HT1080 (cell line): ENCODE measurements at regions not wholly inside any gene's neighbourhood (a gene's known extent, or its start where the extent isn't known, plus 50 kb on each side); places are given as distances from the start of the nearest gene placed in this dataset.

Experiments
- DNase-seq: peaks from one replicate; pipeline ENCODE4 v3.0.0-alpha.2; 2015; ENCODE audit warnings: low read depth

GRCh38 chr9:24488896-24489295, 56.8 kb downstream of the IZUMO3 start:
- DNase-seq: no peak

DNA sequence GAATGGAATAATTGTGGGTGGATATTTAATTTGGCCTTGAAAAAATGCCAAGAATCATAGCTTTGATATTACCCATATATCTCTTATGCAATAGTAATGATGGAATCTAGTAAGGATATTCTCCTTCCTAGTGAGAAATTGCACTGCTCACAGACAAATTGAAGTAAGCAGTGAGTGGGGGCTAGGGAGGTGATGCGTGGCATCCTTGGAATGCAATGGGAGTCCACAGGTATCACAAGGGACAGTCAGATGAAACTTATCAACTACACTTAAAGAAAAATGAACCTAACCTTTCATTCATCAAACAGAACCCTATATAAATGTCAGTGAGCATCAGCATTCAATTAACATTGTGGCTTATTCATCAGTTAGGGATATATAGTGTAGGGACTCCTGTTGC, 57.8 kb downstream of the IZUMO3 start:
- no peak for DNase-seq

- no peak for DNase-seq
These were observed 58.3 kb downstream of the IZUMO3 start for GRCh38 chr9:24487250-24487861.

DNA sequence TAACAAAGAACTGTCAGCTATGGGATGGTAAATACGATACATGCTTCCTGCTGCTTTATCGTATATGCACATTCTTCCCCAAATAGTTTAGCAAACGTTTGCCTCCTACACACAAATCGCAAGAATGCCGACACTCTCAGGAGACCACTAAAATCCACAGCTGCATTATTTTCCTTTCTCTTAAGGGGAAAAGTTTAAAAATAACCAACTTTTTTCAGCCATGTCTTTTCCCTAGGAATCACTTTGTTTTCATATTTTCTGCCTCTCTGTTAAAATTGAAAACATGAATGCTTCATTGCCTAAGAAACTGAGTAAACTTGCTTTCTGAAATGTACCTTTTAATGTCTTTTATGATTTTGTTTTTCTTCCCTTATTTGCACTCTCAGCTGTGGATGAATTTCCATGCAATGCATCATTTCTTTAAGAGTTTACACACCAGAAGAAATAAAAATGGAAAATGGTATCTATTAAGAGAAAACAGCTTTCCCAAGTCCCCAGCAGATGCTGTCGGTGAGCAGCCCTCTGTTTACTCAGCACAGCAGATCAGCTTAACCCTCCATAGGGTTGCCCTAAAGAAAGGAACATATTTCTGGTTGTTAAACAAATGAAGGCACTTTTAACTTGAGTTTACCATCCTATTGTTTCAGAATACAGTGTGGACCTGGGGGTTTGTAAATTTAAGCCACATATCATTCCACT, 66.2 kb downstream of the IZUMO3 start:
- no peak for DNase-seq

DNA sequence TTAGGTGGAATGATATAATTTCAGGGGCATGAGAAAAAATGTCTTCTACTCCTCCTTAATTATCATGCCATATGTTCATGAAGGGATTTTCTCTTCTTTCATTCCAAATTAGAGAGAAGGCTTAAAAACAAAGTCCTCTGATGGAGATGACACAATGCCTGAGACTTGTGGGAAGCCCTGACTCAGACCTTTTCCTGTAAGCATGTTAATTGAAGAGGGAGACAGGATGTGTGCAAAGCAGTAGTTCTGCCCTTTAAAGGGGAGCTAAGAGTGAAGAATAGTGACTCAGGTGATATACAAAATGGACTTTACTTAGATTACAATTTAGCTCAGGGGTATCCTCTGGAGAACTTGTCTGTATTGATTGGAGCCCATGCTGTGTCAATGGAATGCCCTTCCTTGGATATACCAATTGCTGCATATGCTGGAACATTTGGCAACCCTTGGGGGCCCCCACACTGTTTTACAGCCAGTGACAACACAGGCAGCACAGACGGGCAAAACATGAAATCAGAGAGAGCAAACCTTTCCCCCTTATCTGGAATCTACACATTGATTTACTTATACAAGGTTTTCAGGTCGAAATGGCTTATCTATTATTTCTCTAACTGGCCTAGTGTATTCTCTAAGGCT, 81.3 kb downstream of the IZUMO3 start:
- DNase-seq: peak; percentile 85

DNA sequence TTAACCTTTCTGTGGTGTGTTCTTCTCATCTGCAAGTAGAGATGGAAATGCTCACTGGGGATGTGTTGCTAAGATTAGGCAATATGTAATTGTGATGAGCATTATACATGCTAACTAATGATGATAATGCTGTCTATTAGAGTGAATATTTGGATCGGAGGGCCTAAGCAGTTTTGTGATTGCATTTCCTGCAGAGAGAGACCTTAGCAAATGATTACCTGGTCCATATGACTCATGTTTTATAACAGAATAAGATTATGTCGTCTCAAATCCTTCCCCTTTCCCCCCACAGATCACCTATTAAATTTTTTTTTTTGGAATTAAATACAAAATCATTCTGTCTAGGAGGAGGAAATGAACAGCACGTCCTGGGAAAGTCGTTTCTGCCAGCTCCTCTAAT, 82.7 kb downstream of the IZUMO3 start:
- no peak for DNase-seq

- DNase-seq: no peak
These were observed 84.9 kb downstream of the IZUMO3 start for GRCh38 chr9:24460781-24461180.

GRCh38 chr9:24459953-24460352, 85.7 kb downstream of the IZUMO3 start:
- DNase-seq: no peak

DNA sequence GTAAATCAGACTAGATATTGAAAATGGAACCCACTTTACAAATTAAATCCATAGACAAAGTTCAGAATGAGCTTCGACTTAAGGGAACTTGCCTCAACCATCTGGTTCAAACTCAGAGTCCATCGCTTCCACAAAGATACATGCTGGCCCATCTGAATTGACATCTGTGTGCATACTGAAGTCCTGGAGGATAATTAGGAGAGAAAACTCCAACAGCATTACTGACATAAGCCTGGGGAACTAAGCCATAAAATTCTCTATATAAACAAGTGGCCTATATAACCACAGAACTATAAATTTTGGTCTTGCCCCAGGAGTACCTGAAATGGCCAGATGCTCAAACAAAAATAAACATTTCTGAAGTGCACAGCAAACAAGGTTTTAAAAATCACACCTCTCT, 94.4 kb downstream of the IZUMO3 start:
- no peak for DNase-seq

- no peak for DNase-seq
These were observed 95.7 kb downstream of the IZUMO3 start for GRCh38 chr9:24449976-24450375.

- DNase-seq: no peak
These were observed 106.2 kb downstream of the IZUMO3 start for GRCh38 chr9:24439456-24439855.

DNA sequence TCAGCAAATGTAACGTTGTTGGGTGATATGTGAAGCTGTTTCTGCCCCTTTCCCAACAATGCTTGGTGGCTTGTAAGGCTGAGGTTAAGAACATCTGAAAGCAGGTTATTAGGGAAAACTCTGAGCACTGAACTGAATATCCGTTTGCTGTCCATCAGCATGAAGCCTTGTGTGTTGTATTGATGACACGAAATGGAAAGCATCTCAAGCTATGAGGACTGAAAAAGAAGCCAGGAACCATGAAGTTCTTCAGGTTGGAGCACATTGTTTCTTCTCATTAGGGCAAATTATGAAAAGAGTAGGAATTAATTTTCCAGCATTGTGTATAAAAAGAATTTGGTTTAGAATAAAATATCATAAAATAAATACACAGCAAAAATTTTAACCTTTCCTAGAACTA, 106.8 kb downstream of the IZUMO3 start:
- DNase-seq: no peak

GRCh38 chr9:24436761-24437160, 108.9 kb downstream of the IZUMO3 start:
- no peak for DNase-seq

DNA sequence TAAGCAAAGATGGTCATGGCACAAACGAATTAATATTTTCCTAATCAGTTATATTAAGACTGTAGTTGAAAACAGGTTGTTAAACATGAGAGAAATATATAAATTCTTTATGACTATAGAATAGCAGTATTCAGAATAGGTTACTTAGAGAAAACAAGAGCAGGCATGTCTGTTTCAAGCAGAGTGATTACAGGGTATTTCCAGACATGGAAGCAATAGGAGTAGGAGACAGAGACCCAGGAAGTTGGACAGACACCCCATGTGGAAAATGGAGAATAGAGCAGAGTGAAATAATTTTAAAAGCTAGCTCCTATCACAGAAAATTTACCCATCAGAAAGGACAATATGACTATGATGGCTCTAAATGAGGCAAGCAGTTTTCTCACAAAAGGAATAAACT, 111.5 kb downstream of the IZUMO3 start:
- no peak for DNase-seq

GRCh38 chr9:24416136-24416535, 129.6 kb downstream of the IZUMO3 start:
- no peak for DNase-seq

DNA sequence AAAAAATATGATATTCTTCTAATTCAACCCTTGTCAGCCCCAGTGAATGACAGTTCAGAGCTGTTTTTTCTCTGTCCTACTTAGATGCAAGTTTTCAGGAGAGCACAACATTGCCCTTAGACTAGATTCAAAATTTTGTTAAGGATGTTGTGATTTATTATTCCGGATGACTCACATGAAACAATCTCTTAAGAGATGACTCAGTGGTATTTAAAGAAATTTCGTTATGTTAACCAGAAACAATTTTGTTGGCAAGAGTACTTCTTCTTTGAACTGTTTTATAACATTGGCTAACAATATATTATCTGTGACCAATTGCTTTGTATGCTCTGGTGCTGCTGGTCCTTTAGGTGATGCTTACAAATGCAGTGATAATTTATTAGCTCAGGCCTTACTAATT, 132.0 kb downstream of the IZUMO3 start:
- peak; percentile 20 for DNase-seq

GRCh38 chr9:24398466-24398865, 147.2 kb downstream of the IZUMO3 start:
- DNase-seq: peak; percentile 54

DNA sequence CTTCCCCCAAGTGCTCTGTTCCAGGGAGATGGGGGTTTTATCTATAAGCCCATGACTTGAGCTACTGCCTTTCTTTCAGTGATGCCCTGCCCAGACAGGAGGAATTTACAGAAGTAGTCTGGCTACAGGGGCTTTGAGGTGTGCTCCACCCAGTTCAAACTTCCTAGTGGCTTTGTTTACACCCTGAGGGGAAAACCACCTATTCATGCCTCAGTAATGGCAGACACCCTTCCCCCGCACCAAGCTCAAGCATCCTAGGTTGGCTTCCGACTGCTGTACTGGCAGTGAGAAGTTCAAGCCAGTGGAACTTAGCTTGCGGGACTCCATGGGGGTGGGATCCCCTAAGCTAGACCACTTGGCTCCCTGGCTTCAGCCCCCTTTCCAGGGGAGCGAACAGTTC, 154.6 kb downstream of the IZUMO3 start:
- no peak for DNase-seq

- DNase-seq: no peak
These were observed 160.6 kb downstream of the IZUMO3 start for GRCh38 chr9:24385077-24385476.

DNA sequence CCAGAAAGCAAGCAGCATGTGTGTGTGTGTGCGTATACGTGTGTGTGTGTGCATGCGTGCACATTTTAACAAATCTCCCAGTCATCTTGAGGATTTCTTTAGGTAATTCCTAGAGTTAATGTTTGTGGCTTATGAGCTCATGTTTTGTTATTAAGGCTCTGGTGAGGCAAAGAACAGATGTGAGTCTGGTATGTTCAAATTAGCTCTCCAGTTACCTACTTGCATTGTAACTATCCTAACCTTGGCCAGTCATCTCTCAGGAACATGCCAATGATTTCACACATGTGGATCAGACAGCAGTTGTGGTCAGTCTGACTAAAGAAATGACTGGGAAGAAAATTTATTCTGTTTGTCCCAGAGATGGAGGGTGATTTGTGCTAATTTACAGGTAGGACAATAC, 163.1 kb downstream of the IZUMO3 start:
- DNase-seq: no peak

GRCh38 chr9:24381205-24381604, 164.5 kb downstream of the IZUMO3 start:
- no peak for DNase-seq

GRCh38 chr9:24359046-24359445, 186.7 kb downstream of the IZUMO3 start:
- DNase-seq: no peak

DNA sequence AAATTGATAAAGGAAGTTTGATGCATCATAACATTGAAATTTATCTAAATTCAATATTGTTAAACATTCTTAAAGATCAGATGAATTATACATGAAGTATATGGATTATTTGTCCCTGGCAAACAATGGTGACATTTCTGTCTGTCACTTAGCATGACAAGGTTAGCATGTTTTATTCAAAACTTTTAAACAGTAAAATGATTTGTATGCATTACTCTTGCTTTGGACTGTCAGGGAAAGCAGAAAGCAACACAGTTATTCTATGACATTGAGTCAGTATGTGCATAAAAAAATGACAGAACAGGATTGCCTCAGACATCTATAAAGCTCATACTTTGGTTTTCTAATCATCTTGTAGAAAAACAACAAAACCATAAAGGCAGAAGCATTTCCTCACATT, 193.7 kb downstream of the IZUMO3 start:
- DNase-seq: no peak
